Nephron (organoid): ENCODE measurements at regions not wholly inside any gene's neighbourhood (a gene's known extent, or its start where the extent isn't known, plus 50 kb on each side); places are given as distances from the start of the nearest gene placed in this dataset.

Experiments
- H3K27ac Mint-ChIP-seq, 3 experiments: 2 replicates each; pipeline ENCODE4 v1.8.0; 2020; ENCODE audit warnings: mixed read lengths in 3 of 3, mild to moderate bottlenecking in 2 of 3, moderate library complexity in 1 of 3
- H3K27me3 Mint-ChIP-seq: 2 replicates; pipeline ENCODE4 v1.8.0; 2021; ENCODE audit warnings: low read depth, mild to moderate bottlenecking, moderate library complexity, mixed read lengths
- H3K36me3 Mint-ChIP-seq: 2 replicates; pipeline ENCODE4 v1.8.0; 2020; ENCODE audit warnings: low read depth, mixed read lengths
- H3K4me1 Mint-ChIP-seq: 2 replicates; pipeline ENCODE4 v1.8.0; 2020; ENCODE audit warnings: mixed read lengths
- H3K4me3 Mint-ChIP-seq, 3 experiments: 2 replicates each; pipeline ENCODE4 v1.8.0; 2020; ENCODE audit warnings: mild to moderate bottlenecking in 3 of 3, mixed read lengths in 3 of 3, moderate library complexity in 2 of 3
- H3K9me3 Mint-ChIP-seq: 2 replicates; pipeline ENCODE4 v1.8.0; 2020; ENCODE audit warnings: mixed read lengths
- TF ChIP-seq, protein P1 (sequence below), 3 experiments: fragments of 200-600 bp; sonication (generic); IDR thresholded peaks; one replicate each; pipeline ENCODE4 v1.5.0; 2021; ENCODE audit warnings: antibody characterized with exemption in 3 of 3; ENCODE audit not compliant: unreplicated experiment in 3 of 3

DNA sequence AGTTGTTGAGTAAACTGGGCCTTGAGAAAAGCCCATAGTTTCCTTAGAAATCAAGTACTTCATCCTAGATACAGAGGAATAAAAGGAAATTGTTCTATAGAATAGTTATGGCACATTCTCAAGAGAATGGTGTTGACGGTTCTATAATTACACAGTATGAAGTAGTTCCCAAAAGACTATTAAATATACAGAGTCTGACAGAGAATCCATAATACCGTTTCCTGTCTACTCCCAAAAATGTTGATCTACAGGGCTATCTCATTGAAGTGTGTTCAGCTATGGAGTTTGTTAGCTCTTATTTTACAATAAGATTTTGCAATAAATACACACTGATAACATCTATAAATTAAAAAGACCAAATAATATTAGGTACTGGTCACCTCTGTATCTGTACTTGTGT is 799.7 kb downstream of the RPS29 start:
- Mint-ChIP-seq H3K27me3 (no peaks in the 10 kb centered on the region), H3K27ac (no peak overlapping the region), H3K36me3 (no peaks in the 10 kb centered on the region), H3K4me3 (no peak overlapping the region), H3K9me3 (no peaks in the 10 kb centered on the region), H3K4me1 (no peaks in the 10 kb centered on the region)
- TF ChIP-seq, protein P1, sequence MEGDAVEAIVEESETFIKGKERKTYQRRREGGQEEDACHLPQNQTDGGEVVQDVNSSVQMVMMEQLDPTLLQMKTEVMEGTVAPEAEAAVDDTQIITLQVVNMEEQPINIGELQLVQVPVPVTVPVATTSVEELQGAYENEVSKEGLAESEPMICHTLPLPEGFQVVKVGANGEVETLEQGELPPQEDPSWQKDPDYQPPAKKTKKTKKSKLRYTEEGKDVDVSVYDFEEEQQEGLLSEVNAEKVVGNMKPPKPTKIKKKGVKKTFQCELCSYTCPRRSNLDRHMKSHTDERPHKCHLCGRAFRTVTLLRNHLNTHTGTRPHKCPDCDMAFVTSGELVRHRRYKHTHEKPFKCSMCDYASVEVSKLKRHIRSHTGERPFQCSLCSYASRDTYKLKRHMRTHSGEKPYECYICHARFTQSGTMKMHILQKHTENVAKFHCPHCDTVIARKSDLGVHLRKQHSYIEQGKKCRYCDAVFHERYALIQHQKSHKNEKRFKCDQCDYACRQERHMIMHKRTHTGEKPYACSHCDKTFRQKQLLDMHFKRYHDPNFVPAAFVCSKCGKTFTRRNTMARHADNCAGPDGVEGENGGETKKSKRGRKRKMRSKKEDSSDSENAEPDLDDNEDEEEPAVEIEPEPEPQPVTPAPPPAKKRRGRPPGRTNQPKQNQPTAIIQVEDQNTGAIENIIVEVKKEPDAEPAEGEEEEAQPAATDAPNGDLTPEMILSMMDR (IDR thresholded peaks at IDR 0.05; ENCODE audit: unreplicated experiment in 3 of 3): no peak

DNA sequence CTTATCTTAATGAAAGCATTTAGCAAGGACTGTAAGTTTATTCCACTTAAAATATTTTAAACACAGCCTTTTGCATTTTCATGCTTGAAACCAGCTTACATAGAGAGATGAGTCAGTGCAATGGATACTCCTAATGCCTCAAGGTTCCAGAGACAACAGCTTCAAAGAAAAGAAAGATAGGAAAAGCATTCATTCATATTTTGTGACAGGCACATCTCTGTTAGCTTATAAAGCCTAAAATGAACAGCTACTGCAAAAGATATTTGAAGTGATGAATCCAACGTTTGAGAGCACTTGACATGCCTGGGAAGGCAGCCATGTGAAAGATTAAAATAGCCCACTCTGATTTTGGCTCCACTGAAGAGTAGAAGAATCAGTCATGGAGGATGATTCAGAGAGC is 814.5 kb downstream of the RPS29 start:
- H3K27me3 Mint-ChIP-seq: no peaks in the 10 kb centered on the region
- H3K9me3 Mint-ChIP-seq: peaks cover 6% of the 10 kb centered on the region
- H3K4me1 Mint-ChIP-seq: peaks cover 5% of the 10 kb centered on the region
- no peak overlapping the region for H3K4me3 Mint-ChIP-seq
- H3K27ac Mint-ChIP-seq: no peak overlapping the region
- H3K36me3 Mint-ChIP-seq: no peaks in the 10 kb centered on the region
- TF ChIP-seq, protein P1 (IDR thresholded peaks at IDR 0.05; ENCODE audit: unreplicated experiment in 3 of 3): no peak

DNA sequence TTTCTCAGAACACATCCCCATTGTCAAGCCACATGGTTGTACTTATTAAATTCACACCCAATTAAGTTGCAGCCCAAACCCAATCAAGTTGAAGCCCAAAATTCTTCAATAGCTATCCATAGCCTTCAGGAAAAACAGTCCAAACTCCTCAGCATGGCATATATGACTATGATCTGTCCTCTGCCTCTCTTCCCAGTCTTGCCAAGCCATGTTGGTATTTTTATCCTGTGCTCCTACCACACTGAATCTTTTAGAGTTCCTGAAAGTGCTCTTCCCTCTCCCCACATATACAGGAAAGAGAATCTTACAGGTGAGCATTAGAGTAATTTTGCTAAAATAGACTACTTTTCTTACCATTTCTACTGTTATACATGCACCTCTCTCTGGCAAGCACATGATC is 834.9 kb downstream of the RPS29 start:
- Mint-ChIP-seq H3K27ac (no peak overlapping the region), H3K4me1 (peaks cover 26% of the 10 kb centered on the region), H3K4me3 (no peak overlapping the region), H3K27me3 (no peaks in the 10 kb centered on the region), H3K36me3 (no peaks in the 10 kb centered on the region), H3K9me3 (peaks cover 14% of the 10 kb centered on the region)
- TF ChIP-seq, protein P1 (IDR thresholded peaks at IDR 0.05; ENCODE audit: unreplicated experiment in 3 of 3): no peak

DNA sequence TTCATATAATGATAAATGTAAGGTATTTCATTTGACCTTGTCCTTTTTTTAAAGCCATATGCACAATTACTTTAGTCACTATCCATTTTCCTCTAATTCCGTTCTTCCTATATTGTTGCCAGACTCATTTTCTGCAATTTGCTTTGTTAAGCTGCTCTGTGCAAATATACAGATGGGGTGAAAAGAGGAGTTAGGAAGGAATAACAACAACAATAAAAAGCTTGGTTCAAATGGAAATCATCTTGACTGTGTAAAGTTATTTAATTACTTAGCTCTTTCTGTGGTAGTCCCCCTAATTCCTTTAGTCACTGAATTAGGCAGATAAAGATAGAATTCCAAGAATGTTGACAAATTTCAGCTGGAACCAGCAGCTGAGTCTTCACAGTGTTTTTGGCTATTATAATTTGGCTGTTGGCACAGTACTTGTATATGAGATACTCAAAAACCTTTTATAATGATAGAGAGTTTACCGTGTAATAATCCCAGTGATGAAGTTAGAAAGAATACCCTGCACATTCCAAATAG is 838.0 kb downstream of the RPS29 start:
- TF ChIP-seq, protein P1 (IDR thresholded peaks at IDR 0.05; ENCODE audit: unreplicated experiment in 3 of 3): no peak
- Mint-ChIP-seq H3K36me3 (no peaks in the 10 kb centered on the region), H3K27me3 (no peaks in the 10 kb centered on the region)

DNA sequence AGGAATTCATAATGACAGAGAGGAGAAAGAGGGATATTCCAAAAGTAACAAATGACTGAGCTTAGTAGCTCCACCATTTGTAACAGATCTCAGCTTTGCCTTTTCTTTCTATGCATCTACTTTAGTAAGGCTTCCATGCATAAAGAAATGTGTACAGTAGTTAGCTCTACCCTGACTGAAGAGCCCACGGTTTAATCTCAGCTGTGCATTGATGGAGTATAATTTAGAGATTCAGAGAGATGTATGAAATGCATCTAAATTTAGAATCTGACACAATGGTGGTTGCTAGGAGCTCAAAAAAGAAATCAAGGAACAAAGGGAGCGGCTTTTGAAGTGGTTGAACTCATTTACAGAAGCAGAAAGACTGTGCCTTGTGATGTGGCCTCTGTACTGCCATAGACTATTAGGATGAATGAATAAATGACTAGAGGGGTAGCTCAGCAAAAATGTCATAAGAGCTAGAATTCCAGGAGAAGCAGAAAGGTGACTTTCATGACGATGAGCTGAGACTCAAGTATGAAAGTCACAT is 838.6 kb downstream of the RPS29 start:
- TF ChIP-seq, protein P1 (IDR thresholded peaks at IDR 0.05; ENCODE audit: unreplicated experiment in 3 of 3): no peak
- Mint-ChIP-seq H3K27ac (peak overlapping the region in 2 of 3 experiments; percentile 39 to 68), H3K9me3 (no peaks in the 10 kb centered on the region), H3K4me1 (peaks cover 18% of the 10 kb centered on the region), H3K27me3 (no peaks in the 10 kb centered on the region), H3K36me3 (no peaks in the 10 kb centered on the region), H3K4me3 (no peak overlapping the region)

More for the DNA sequence above, 838.0 kb downstream of the RPS29 start:
- peaks cover 24% of the 10 kb centered on the region for H3K4me1 Mint-ChIP-seq
- H3K27ac Mint-ChIP-seq: peak overlapping the region; percentile 9 to 68 (median 39)
- H3K9me3 Mint-ChIP-seq: no peaks in the 10 kb centered on the region
- no peak overlapping the region for H3K4me3 Mint-ChIP-seq

DNA sequence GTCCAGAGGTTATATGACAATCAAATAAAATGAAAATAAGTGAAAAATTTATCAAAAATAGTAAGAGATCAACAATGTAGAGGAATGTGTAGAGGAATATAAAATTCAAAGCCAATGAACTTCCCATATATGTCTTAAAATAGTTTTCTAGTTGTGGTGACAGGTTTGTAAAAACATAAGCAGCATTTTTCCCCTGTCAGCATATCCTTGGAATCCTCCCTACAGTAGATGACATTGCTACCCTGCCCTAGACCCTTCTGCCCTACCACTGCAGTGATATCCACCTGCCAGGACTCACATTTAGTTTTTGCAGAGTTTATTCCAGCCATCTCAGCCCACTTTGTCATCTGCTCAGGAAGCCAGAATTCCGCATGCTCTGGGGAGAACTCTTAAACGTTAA is 842.0 kb downstream of the RPS29 start:
- H3K9me3 Mint-ChIP-seq: no peaks in the 10 kb centered on the region
- TF ChIP-seq, protein P1 (IDR thresholded peaks at IDR 0.05; ENCODE audit: unreplicated experiment in 3 of 3): no peak
- peaks cover 17% of the 10 kb centered on the region for H3K4me1 Mint-ChIP-seq
- H3K4me3 Mint-ChIP-seq: no peak overlapping the region
- no peaks in the 10 kb centered on the region for H3K36me3 Mint-ChIP-seq
- no peaks in the 10 kb centered on the region for H3K27me3 Mint-ChIP-seq
- peak overlapping the region in 1 of 3 experiments; percentile 65 for H3K27ac Mint-ChIP-seq
